ENCODE measurements at regions not wholly inside any gene's neighbourhood (a gene's known extent, or its start where the extent isn't known, plus 50 kb on each side); places are given as distances from the start of the nearest gene placed in this dataset.

- no peak for TF ChIP-seq CTCF (IDR thresholded peaks at IDR 0.05)
- no peak for TF ChIP-seq ZFX (IDR thresholded peaks at IDR 0.05; ENCODE audit: borderline replicate concordance)
These were observed 387.3 kb downstream of the SATB2 start for GRCh38 chr2:199070322-199070949.

All from 22Rv1 (cell line).